HCT116 (cell line): ENCODE measurements at regions not wholly inside any gene's neighbourhood (a gene's known extent, or its start where the extent isn't known, plus 50 kb on each side); places are given as distances from the start of the nearest gene placed in this dataset.

Experiments used
- CTCF ChIP-seq, 3 experiments: fragments of 200-600 bp in 1 of 3; sonication (generic) in 1 of 3; IDR thresholded peaks in 2 of 3; conservative IDR thresholded peaks in 1 of 3; 2 replicates each; pipeline ENCODE4 v1.5.1; 2012 to 2017; ENCODE audit warnings: low read depth in 2 of 3, low read length in 2 of 3, antibody characterized with exemption in 1 of 3, borderline replicate concordance in 1 of 3, control low read depth in 1 of 3, mild to moderate bottlenecking in 1 of 3, mixed read lengths in 1 of 3, mixed run types in 1 of 3, moderate library complexity in 1 of 3; ENCODE audit not compliant: insufficient read depth in 1 of 3
- EZH2 ChIP-seq: fragments of 200-600 bp; sonication (generic); IDR thresholded peaks from 2 replicates; pipeline ENCODE4 v1.6.1; 2017; ENCODE audit warnings: antibody characterized with exemption, mixed run types
- EZH2phosphoT487 ChIP-seq: fragments of 200-600 bp; IDR thresholded peaks from 2 replicates; pipeline ENCODE4 v1.6.1; 2018; ENCODE audit warnings: antibody characterized with exemption, borderline replicate concordance
- POLR2A ChIP-seq: IDR thresholded peaks from 2 replicates; pipeline ENCODE4 v1.7.0; 2011; ENCODE audit warnings: borderline replicate concordance; ENCODE audit not compliant: insufficient read depth, insufficient read length; ENCODE audit errors: extremely low read depth
- SP1 ChIP-seq: IDR thresholded peaks from 2 replicates; pipeline ENCODE4 v1.6.1; 2012; ENCODE audit warnings: low read depth
- TCF7L2 ChIP-seq: IDR thresholded peaks from 2 replicates; pipeline ENCODE4 v1.7.0; 2011; ENCODE audit warnings: borderline replicate concordance, inconsistent platforms; ENCODE audit not compliant: insufficient read depth, insufficient read length; ENCODE audit errors: extremely low read depth

DNA sequence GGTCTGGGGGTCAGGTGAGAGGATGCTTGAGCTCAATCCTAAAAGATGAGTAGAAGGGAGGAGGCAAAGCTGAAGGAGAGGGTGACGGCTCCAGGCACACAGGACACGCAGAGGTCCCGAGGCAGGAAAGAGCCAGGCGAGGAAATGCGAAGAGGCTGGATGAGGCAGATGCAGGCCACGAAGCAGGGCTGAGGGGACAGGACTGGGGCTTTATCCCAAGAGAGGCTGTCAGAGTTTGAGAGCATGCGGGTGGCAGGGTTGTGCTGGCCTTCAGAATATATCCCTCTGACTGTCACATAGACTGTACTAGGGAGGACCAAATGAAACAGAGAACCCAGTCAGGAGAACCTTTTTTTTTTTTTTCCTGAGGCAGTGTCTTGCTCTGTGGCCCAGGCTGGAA lies 100.2 kb downstream of the RMI2 start:
- TF ChIP-seq CTCF (IDR thresholded peaks at IDR 0.05 in 2 of 3, conservative IDR thresholded peaks at IDR 0.05 in 1 of 3; ENCODE audit: borderline replicate concordance in 1 of 3, insufficient read depth in 1 of 3, low read depth in 2 of 3, low read length in 2 of 3): no peak
- TF ChIP-seq EZH2phosphoT487: no peak
- TF ChIP-seq SP1: no peak
- TF ChIP-seq POLR2A: no peak
- TF ChIP-seq TCF7L2: no peak
- TF ChIP-seq EZH2: no peak
